ENCODE measurements at regions not wholly inside any gene's neighbourhood (a gene's known extent, or its start where the extent isn't known, plus 50 kb on each side); places are given as distances from the start of the nearest gene placed in this dataset.

DNA sequence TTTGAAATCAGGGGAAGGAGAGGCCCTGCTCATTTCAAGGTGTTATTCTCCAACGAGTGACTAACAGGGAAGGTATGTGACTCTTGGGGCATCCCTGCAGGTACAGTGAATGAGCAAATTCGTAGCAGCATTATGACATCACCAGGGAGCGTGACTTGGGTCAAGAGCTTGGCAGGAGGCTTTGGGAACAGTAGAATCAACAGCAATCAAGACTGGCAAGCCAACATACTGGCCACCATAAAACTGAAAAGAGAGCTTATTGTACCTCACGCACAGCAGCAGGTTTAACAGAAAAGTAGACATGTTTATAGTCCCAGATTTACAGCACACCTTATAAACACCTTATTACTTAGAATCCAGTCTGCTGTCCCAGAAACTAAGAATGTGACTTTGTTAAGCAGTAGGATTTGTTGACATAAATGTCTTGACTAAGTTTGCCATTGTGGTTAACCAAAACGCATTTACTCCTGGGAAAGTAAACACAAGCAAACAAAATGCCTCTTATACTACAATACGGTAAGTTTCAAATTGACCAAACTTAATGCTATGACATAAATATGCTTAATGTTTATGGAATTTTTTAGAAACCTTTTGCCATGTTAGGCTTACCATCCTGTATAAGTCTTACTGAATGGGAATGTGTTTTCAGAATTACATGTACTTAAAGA lies 297.8 kb downstream of the NPR3 start:
- no peak for DNase-seq (ENCODE audit: low read depth, low spot score)
- ChIA-PET POLR2A (no interaction called here), CTCF (no interaction called here)
- no peak for FAIRE-seq
- dilution Hi-C loops (cut with MboI; ENCODE audit: extremely low pct_ligation_motif_present, low sequenced_read_pairs) (no loop called here), intact Hi-C loops (cut with micrococcal nuclease) (no loop called here)
- H3K9ac ChIP-seq (replicated peaks; ENCODE audit: extremely low read depth, insufficient read depth, low read length) = no peak overlapping the region
- no peak overlapping the region for H3K4me3 ChIP-seq (replicated peaks in 1 of 3; ENCODE audit: insufficient read depth in 1 of 3, low read depth in 1 of 3, low read length in 3 of 3)
- H2AFZ ChIP-seq (ENCODE audit: low read depth, low read length) = no peak overlapping the region
- TF ChIP-seq POLR2AphosphoS5 (IDR thresholded peaks at IDR 0.05; ENCODE audit: insufficient read depth, low read depth, low read length) (no peak), EZH2 (IDR thresholded peaks at IDR 0.05; ENCODE audit: borderline replicate concordance, low read depth, low read length, severe bottlenecking) (no peak), MYC (IDR thresholded peaks at IDR 0.05; ENCODE audit: low read depth, low read length) (no peak), FOS (IDR thresholded peaks at IDR 0.05; ENCODE audit: borderline replicate concordance, insufficient read depth, low read length) (no peak), GATA2 (IDR thresholded peaks at IDR 0.05; ENCODE audit: insufficient read depth, insufficient read length, low read depth, low read length) (no peak), JUN (IDR thresholded peaks at IDR 0.05; ENCODE audit: borderline replicate concordance, insufficient read depth, insufficient read length, low read depth) (no peak), POLR2A (IDR thresholded peaks at IDR 0.05; ENCODE audit: low read depth, low read length) (no peak)
- TF ChIP-seq, protein P1, sequence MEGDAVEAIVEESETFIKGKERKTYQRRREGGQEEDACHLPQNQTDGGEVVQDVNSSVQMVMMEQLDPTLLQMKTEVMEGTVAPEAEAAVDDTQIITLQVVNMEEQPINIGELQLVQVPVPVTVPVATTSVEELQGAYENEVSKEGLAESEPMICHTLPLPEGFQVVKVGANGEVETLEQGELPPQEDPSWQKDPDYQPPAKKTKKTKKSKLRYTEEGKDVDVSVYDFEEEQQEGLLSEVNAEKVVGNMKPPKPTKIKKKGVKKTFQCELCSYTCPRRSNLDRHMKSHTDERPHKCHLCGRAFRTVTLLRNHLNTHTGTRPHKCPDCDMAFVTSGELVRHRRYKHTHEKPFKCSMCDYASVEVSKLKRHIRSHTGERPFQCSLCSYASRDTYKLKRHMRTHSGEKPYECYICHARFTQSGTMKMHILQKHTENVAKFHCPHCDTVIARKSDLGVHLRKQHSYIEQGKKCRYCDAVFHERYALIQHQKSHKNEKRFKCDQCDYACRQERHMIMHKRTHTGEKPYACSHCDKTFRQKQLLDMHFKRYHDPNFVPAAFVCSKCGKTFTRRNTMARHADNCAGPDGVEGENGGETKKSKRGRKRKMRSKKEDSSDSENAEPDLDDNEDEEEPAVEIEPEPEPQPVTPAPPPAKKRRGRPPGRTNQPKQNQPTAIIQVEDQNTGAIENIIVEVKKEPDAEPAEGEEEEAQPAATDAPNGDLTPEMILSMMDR (IDR thresholded peaks at IDR 0.05; ENCODE audit: extremely low read depth in 1 of 2, insufficient read depth in 1 of 2, low read depth in 1 of 2, low read length in 2 of 2) = no peak
- TF ChIP-seq, protein P2, sequence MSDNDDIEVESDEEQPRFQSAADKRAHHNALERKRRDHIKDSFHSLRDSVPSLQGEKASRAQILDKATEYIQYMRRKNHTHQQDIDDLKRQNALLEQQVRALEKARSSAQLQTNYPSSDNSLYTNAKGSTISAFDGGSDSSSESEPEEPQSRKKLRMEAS (IDR thresholded peaks at IDR 0.05; ENCODE audit: insufficient read depth, insufficient read length) = no peak
- no peak overlapping the region for H3K4me2 ChIP-seq (ENCODE audit: insufficient read depth, low read length)
- no peaks in the 10 kb centered on the region for H3K9me1 ChIP-seq (replicated peaks; ENCODE audit: control insufficient read depth, extremely low read depth, insufficient read depth, low read length)
- H3K9me3 ChIP-seq (replicated peaks; ENCODE audit: control insufficient read depth, insufficient read depth, low read length) = no peaks in the 10 kb centered on the region
- H3K4me1 ChIP-seq (ENCODE audit: control insufficient read depth, extremely low read depth, insufficient read depth, low read length) = no peaks in the 10 kb centered on the region
- H3K79me2 ChIP-seq (ENCODE audit: control insufficient read depth, insufficient read depth, low read length) = no peaks in the 10 kb centered on the region
- H3K27ac ChIP-seq (ENCODE audit: insufficient read depth, low read depth, low read length) = no peak overlapping the region
- H4K20me1 ChIP-seq (replicated peaks; ENCODE audit: control insufficient read depth, extremely low read depth, insufficient read depth, low read length) = no peaks in the 10 kb centered on the region
- no peaks in the 10 kb centered on the region for H3K36me3 ChIP-seq (ENCODE audit: control insufficient read depth in 2 of 2, extremely low read depth in 1 of 2, insufficient read depth in 2 of 2, low read length in 2 of 2)
- no TSS peak for BruUV-seq (replicated peaks)
- H3K27me3 ChIP-seq (ENCODE audit: control insufficient read depth in 2 of 2, insufficient read depth in 2 of 2, low read length in 2 of 2) = no peaks in the 10 kb centered on the region

Data from endothelial cell of umbilical vein (primary cell).